Stimulated activated CD8-positive, alpha-beta memory T cell treated with anti-CD3 and anti-CD28 coated beads, Interleukin-15, amount 100 ng/mL, for 4 hours (primary cell): ENCODE measurements at regions not wholly inside any gene's neighbourhood (a gene's known extent, or its start where the extent isn't known, plus 50 kb on each side); places are given as distances from the start of the nearest gene placed in this dataset.

ENCODE experiments used
- DNase-seq, 2 donors: peaks; one replicate each; pipeline ENCODE4 v3.0.0-alpha.2; 2020; ENCODE audit warnings: low read depth in 2 of 2

- no peak for DNase-seq
These were observed 99.4 kb downstream of the YTHDF1 start for GRCh38 chr20:63116412-63117106.

- DNase-seq, result no peak
These were observed 100.1 kb downstream of the YTHDF1 start for GRCh38 chr20:63115651-63116411.

DNA sequence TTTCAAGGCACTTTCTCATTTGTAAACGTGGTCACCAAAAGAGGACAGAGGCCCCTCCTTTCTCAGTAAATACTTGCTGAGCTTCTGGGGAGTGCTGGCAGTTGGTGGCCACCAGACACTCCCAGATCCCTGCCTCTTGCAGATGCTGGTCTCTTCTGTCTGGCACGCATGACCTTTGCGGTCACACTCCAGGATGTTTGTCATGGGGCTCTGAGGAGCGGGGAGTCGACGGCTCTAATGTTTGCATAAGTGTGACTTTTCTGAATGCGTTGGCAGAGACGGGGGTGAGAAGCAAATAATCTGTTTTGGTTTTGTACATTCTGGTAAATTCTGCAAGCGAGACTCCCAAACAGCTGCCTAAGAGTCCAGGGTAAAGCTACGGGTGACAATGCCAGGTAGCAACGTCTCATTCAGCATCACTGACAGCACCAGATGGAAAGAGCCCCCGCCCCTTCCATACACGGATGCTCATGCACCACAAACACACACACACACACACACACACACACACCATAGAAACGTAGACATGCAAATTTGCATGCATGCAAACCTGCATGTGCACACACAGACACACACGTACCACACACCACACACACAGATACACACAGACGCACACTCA lies 101.1 kb downstream of the YTHDF1 start:
- DNase-seq, result no peak

GRCh38 chr20:63114006-63114692 lies 101.8 kb downstream of the YTHDF1 start:
- no peak for DNase-seq

DNA sequence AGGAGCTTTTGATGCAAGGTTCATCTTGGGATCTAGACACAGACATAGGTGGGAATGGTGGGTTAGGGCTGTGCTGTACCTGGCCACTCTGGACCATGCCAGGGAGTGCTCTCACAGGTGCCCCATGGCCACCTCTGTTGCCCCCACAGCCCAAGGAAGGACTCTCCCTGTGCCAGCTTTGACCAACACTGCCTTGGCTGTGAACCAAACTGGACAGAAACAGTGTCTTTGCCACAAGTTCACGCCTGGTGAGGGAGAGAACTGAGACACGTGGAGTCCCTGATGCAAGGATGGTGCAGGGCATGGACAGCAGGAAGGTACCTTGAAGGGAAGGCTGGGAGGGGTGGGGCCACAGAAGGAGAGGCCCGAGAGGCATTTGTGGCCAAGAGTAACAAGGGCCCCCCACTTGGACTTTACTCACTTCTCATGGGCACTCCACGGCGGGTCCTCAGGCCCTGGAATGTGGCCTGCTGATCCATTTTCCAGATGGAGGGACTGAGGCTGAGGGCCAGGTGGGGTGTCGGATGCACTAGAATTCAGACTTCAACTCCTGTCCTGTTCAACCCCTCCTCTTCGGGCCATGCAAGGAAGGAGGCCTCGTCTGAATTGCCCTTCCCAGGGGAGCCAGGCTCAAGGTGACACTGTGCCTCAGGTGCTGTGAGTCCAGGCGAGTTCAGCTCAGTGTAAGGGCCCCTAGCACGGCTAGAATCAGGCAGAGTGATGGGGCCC lies 103.3 kb downstream of the YTHDF1 start:
- DNase-seq, result no peak

DNA sequence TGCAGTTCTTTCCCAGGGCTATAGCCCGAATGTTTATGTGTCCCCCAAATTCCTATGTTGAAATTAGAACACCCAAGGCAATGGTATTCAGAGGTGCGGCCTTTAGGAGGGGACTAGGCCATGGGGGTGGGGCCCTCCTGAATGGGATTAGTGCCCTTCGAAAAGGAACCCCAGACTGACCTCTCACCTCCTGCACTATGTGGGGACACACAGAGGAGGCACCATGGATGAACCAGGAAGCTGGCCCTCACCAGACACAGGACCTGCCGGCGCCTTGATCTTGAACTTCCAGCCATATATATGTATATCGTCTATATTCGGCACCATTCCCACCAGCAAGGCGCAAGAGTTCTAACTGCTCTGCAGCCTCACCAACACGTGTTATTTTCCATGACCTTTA lies 101.5 kb upstream of the BHLHE23 start:
- no peak for DNase-seq

DNA sequence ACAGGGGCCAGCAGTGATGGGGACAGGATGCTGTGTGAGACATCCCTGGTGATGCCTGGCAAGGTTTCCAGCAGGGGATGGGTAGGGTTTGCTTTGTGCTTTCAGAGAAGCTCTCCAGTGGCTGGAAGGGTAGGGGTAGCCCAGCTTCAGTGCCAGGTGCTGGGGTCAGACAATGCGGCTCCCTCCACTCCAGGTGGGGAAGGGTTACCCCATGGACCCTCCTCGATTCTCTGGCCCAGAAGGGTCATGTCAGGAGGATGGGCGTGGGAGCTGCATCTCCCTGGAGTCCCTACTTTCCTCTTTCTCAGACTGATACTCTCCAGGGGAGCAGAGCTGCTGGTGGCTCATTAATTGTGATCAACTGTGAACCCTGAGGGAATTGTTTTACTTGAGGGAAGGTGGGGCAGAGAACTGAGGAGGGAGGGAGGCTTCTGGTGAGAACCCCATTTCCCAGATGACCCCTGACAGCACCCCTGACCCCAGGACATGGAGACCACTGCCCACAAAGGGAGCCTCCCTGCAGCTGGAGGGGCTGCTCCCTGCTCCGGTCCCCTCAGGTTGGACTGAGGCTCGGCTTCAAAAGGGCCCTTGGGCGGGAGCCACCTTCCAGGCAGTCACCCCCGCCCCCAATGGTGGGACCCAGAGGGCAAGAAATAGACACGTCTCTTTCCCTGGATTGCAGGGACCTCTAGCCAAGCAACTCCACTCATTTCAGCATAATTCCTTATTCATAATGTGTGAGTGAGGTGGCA lies 100.9 kb upstream of the BHLHE23 start:
- no peak for DNase-seq

GRCh38 chr20:63106765-63107448 lies 100.1 kb upstream of the BHLHE23 start:
- DNase-seq, result no peak

DNA sequence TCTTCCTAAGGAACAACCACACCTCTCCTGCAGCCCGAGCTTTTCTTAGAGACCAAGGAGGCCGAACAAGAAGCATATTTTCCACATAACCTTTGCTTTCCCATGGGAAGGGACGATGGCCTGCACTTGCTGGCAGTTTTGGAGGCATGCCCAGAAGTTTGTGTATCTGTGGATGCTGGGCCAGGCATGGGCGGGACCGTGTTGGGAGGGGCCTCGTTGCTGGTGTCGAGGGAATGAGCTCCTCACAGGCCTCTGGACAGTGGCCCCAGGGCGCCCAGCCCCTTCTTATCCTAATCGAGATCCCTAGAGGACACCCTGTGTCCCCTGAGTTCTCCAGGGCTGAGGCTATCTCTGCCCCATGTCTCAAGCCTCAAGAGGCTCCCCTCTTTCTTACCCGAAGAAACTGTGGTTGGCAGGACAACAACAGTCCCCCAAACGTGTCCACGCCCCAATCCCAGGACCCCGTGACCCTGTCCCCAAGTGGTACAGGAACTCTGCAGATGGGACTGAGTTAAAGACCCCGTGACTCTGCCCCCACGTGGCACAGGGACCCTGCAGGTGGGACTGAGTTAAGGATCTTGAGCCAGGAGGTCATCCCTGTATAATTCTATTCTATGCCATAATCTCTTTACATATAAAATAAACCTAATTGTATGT lies 99.5 kb upstream of the BHLHE23 start:
- no peak for DNase-seq

- no peak for DNase-seq
These were observed 98.7 kb upstream of the BHLHE23 start for GRCh38 chr20:63105211-63106107.

DNA sequence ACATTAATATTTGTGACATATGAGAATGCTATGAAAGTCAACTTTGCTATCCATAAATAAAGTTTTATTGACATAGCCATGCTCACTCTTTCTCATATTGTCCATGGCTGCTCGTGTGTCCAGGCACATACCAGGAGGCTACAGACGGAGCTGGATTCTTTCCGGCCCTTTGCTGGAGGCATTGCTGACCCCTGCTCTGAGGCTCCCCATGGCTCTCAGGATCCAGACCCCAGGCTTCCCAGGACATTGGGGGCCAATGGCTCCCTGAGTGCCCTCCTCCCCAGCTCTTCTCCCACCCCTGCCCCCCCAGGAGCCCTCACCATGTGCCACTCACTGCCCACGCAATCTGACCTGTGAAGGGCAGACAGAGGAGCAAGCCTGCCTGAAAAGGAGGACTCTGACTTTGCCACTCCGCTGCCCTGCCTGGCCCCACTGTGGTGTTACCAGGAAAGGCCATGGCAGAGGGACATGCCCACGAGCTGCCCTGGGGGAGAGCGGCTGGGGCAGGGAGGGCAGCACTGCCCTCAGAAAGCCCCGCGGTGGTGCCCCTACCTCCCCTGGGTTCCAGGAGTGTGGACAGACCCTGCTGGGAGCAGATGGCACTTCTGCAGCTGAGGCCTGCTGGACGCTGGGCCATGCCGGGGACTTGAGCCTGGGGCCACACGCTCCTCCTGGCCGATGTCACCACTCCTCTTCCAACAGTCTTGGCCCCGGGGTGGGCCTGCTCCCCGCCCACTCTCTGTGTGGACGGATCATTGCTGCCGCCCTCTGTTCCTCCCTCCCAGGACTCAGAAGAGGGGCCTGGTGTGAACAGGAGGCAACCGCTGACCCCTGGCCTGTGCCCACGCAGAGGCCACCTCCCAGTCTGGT lies 97.8 kb upstream of the BHLHE23 start:
- no peak for DNase-seq

GRCh38 chr20:63103402-63104311 lies 96.9 kb upstream of the BHLHE23 start:
- DNase-seq, result no peak

DNA sequence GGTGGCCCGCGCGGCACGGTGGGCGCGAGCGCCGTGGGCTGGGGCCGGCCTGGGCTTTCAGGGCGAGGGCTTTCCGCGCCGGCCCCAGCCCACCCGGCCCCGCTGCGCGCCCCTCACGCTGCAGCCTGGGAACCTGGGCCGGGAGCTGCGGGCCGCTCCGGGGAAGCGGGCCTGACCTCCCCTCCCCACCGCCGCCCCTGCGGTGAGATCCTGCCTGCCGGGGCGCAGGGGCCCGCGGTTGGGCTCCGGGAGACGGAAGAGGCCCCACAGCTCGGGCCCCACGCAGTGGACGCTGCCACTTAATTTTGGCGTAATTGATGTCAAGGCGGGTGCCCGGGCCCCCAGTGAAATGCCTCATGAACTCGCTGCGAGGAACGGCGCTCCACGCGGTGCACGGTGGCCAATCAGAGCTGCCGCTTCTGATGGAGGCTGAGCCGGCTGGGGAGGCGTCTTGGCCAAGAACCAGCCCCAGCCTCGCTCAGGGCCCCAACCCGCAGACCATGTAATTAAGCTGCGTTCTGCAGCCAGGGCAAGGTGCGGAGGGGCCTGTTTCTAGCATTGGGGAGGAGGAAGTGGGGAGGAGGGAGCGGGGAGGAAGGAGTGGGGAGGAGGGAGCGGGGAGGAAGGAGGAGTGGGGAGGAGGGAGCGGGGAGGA lies 96.1 kb upstream of the BHLHE23 start:
- peak; percentile 53 to 57 for DNase-seq

DNA sequence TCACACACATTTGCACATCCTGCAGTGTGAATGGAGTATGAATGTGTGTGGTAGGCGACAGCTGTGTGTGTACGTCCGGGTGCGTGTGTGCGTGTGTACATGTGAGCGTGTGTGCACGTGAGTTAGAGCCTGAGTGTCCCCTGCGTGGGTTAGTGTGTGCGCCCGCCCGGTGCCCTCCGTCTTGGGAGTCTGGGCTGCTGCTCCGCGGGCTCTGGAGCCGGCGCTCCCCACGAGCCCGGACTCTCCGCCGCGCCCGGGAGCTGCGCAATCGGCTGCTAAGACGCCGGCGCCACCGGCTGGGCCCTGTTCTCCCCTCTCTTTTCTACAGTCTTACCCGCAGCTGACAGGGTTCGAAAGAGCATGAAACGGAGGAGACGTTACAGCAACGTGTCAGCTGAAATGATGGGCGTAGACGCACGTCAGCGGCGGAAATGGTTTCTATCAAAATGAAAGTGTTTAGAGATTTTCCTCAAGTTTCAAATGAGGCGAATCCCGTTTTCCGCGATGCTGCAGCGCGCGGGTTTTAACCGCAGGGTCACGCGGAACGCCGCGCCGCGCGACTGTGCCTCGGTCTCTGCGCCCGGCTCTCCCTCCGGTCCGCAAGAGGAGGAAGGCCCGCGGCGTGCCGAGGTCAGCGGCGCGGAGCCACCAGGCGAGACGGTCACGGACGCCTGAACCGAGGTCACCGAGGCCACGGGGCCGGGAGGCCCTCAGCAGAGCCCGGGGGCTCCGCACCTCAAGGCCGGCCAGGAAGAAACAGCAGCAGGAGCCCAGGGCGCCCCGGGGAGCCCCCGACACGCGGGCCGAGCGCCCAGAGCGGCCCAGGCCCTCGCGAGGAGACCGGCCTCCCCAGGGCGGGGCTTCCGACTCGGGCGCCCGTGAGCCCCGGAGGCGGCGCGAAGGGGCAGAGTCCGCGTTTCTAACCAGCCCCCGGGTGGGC lies 95.3 kb upstream of the BHLHE23 start:
- peak; percentile 35 to 55 for DNase-seq
